Suppressor macrophage (primary cell): ENCODE measurements at regions not wholly inside any gene's neighbourhood (a gene's known extent, or its start where the extent isn't known, plus 50 kb on each side); places are given as distances from the start of the nearest gene placed in this dataset.
A peak's percentile ranks its signal among the peaks of the same experiment; 100 is the strongest.
"Not testable (repeated sequence)": the region's sequence is repeated elsewhere in the genome, so short reads cannot be mapped to it uniquely, and the experiment has no call there.

Experiments
- DNase-seq, 4 experiments: peaks; one replicate each; pipeline ENCODE4 v3.0.0-alpha.2; 2020 to 2022

DNA sequence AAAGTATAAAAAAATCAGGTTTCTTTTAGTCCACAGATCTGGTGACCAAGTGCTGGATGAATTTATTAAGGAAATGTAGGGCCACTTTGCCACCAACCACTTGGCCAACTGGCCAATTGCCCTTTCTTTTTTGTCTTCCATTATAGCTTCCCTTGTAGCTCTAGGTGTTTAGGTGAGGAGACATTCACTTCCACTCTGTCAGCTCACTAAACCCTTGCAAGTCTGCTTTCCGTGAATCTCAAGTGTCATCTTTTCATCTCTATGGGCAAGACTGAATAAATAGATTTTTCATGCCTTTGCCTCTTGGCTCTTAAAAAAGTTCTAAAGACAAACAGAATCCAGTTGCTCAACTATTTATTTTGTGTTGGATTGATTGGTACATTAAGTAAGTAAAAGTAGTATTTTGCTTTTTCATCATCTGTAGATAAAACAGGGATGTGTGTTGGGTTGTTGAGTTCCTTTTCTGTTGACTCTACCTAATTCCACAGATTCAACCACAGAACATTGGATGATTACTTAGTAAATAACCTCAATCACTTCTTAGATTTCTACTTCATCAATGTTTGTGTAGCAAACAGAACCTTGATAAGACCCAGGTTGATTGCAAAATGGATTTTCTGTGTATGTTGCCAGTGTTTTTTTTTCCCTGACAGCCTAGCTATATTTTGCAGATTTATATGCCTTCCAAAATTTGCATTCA, 68.1 kb upstream of the GRXCR1 start:
- no peak for DNase-seq

DNA sequence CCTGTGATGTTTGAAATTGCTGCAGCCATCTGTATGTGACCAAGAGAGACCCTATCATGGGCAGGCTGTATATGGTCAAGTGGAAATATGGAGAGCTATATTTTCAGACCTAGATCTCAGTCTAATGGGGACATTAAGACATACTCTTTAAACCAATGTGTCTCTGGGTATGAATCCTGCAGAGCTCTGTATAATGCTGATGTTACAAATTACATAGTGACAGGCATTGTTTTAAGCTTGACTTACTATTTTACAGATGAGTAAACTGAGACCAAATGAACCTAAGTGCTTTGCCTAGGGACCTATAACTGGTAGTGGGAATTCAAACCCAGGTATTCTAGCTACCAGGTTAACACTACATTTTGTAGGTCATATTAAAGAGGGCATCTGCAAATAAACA, 71.3 kb upstream of the GRXCR1 start:
- DNase-seq, result no peak

DNA sequence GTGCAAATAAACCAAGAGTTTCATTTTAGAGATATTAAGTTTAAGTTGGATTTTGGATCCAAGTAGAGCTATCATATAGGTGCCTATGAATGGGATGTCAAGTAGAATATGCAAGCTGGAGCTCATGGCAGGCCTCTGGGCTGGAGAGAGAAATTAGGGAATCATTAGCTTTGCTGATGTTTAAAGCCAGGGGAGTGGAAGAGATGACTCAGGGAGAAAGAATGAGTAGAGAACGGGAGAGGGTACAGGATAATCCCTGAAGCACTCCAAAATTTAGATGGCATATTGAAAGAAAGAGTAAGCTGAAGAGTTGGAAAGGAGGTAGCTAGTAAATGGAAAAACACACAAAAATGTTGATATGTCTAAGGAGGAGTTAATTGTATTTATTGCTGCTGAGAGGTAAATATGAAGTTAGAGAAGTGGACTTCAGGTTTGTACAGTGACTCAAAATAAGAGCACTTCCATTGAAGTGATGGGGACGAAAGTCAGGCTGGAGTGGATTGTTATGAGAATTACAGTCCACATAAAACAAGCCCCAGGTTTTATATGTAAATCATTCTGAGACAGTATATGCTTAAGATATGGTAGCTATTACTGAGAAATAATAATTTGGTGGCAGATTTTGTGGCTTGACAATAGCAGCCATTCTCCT, 72.5 kb upstream of the GRXCR1 start:
- no peak for DNase-seq

DNA sequence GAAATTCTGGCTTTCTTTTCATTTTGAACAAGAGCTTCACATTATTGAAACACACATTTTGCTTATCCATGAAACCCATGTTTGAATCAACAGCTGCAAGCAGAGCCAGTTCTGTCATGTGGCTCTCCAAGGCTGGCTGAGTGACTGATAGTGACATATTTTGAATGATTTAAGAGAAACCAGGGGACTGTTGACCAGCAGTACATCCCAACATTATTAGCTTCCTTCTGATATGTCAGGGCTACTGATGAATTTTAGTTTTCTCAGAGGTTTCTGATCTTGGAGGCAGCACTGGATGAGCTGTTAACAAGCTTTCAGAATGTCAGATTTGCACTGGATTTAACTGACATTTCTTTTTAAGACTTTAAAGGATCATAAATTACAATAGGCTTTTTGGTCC, 74.6 kb upstream of the GRXCR1 start:
- DNase-seq, result no peak

- peak in 1 of 4 experiments; percentile 1 for DNase-seq
Observed at GRCh38 chr4:42816880-42817400, 75.6 kb upstream of the GRXCR1 start.

- DNase-seq, result no peak
Observed at GRCh38 chr4:42816189-42816879, 76.2 kb upstream of the GRXCR1 start.

- no peak for DNase-seq
Observed at GRCh38 chr4:42809419-42810084, 83.0 kb upstream of the GRXCR1 start.

DNA sequence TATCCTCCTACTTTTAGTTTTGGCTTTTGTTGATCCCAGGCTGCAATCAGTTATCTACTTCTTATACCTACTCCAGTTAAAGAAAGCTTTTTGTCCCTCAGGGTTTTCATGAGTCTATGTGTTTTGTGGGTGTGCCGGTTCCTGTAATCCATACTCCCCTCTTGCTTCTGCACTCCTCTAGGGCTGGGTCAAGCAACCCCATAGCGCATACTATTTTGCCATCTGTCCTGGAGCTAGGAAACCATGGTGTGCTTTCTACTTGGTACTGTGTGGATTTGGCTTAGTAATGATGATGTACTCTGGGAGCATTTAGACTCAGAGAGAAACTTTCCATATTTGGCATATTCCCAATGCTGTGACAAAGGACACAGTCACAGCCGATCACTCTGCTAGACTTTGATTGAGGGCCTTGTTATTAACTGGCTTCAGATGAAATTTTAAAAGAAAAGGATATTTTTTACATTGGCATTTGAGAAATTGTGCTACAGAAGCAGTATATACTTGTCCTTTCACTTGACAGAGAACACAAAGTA, 86.1 kb upstream of the GRXCR1 start:
- DNase-seq, result no peak

DNA sequence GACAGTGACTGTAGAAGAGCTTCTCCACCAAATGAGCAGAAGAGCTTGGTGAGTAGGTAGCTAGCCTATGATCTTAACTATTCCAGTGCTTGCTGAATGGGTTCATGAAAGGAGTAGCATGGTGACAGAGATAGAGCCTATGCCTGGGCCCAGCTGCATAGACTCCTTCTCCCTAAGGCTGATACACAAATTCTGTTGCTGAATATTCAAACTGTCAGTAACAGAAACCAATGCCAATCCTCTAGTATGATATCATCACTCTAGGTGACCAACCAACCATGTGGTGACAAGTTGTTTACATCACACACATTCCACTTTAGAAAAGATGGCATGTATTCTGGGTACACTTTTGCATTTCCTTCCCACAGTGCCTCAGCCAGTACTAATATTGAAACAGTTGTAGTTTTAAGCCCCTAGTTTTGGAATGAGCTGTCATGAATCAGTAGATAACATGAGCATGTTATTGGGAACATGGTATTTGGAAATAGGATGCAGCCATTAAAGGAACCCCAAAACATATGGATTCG, 103.4 kb upstream of the GRXCR1 start:
- DNase-seq, result no peak

- no peak for DNase-seq
Observed at GRCh38 chr4:42787079-42787463, 105.4 kb upstream of the GRXCR1 start.

DNA sequence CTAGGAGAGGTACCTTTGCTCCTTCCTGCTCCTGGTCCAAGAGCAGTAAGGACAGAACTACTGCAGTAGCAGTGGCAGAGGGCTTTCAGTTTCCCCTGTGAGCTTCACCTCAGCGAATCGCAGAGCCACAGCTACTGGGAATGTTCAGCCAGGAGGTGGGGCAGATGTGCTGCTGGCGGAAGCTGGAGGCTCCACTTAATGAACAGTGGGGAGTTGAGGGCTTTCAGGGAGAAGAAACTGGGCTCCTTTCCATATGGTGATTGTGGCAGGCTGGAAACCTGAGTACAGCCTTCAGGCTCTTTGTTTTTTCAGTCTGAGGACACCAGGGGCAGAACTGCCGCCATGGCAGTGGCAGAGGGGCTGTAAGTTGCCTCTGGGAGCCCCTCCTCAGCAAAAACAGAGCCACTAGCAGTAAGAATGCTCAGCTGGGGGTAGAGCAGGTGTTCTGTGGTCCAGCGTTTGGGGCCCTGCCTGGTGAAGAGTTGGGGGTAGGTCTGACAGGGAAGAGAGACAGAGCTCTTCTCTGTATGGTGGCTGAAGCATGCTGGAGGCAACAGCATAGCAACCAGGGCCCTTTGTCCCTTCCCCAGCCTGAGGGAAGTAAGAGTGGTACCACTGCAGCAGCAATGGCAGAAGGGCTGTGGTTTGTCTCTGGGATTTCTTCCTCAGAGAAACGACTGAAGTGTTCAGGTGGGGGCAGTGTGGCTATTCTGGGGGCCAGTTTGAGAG, 106.0 kb upstream of the GRXCR1 start:
- no peak for DNase-seq

DNA sequence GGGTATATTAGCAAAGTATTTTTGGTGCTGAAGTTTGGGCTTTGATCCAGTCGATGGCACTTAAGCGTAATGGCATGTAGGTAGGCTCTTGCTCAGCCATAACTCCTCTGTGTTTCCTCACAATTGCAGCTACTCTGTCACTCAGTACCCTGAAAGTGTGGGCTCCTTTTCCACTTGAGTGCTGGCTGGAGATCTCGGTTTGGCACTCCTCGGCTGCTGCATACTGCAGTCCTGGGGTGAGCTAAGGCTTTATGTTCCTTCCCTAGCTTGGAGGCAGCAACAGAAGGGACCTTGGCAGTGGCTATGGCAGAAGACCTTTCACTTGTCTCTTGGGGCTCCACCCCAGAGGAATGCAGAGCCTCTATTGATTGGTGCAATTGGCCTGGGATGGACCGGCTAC, 106.7 kb upstream of the GRXCR1 start:
- DNase-seq, result no peak

- DNase-seq, result peak in 2 of 4 experiments; percentile 1 to 21
Observed at GRCh38 chr4:42781315-42781714, 111.2 kb upstream of the GRXCR1 start.

DNA sequence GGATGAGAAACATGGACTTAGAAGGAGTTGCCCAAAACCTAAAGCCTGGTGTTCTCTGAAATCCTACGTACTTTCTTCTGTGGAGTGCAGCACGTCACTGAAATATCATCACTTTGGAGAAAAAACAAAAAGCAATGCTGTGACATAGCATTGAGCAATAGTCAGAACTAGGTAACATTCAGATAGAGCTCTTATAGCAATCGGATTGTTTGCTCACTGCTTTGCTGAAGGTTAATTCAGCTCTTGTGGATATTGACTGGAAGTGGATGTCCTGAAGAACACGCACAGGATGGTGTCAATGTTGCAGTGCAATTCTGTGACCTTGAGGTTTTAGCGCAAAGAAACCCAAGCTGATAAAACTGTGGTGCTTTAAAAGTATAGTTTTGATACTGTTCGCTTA, 114.2 kb upstream of the GRXCR1 start:
- no peak for DNase-seq

DNA sequence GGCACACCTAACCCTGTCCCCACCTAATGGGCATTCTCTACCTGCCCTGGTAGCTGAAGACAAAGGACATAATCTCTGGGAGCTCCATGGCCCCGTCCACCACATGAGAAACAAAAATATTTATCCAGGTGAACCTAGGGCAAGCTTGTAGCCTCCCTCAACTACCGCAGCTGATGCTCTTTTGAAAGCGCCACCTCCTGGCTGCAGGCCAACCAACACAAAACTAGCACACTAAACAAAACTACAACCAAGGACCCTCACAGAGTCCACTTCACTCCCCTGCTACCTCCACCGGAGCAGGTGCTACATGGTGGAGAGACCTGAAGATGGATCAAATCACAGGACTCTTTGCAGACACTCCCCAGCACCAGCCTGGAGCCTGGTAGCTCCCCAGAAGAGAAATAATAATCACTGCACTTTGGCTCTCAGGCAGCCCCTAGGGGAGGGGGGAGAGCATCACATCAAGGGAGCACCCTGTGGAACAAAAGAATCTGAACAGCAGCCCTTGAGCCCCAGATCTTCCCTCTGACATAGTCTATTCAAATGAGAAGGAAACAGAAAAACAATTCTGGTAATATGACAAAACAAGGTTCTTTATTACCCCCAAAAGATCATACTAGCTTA, 111.3 kb upstream of the ATP8A1 start:
- no peak for DNase-seq

DNA sequence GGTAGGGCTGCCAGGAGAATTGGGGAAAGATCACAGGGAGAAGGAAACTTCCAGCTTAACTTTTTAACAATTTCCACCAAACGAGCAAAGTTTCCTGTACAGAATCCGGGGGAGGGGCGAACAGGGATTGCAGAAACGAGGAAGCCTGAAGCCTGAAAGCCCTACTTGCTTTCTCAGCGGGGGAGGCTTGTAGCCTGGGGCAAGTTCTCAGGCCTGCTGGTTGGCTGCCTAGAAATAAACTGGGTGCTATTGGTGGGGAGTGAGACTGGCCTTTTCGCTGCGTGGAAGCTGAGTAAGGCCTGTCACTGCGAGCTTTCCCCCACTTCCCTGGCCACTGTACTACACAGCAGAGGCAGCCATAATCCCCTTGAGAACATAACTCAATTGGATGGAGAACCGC, 110.8 kb upstream of the ATP8A1 start:
- DNase-seq, result no peak

- no peak for DNase-seq
Observed at GRCh38 chr4:42761804-42762203, 104.9 kb upstream of the ATP8A1 start.

DNA sequence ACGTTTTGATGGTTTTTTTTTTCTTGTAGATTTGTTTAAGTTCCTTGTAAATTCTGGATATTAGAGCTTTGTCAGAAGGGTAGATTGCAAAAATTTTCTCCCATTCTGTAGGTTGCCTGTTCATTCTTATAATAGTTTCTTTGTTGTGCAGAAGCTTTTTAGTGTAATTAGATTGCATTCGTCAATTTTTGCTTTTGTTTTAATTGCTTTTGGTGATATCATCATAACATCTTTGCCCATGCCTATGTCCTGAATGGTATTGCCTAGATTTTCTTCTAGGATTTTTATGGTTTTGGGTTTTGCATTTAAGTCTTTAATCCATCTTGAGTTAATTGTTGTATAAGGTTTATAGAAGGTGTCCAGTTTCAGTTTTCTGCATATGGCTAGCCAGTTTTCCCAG, 98.1 kb upstream of the ATP8A1 start:
- not testable (repeated sequence) for DNase-seq

DNA sequence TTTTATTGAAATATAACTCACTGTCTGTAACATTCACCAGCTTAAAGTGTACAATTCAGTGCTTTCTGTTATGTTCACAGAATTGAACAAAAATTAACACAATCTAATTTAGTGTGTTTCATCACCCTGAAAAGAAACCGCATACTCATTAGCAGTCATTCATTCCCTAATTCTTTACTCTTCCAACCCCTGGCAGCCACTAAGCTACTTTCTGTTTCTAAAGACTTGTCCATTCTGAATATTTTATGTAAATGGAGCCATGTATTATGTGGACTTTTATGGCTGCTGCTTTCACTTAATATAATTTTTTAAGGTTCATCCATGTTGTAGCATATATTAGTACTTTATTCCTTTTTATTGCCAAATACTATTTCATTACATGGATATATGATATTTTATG, 94.7 kb upstream of the ATP8A1 start:
- DNase-seq, result no peak

GRCh38 chr4:42750856-42751255, 94.0 kb upstream of the ATP8A1 start:
- no peak for DNase-seq

DNA sequence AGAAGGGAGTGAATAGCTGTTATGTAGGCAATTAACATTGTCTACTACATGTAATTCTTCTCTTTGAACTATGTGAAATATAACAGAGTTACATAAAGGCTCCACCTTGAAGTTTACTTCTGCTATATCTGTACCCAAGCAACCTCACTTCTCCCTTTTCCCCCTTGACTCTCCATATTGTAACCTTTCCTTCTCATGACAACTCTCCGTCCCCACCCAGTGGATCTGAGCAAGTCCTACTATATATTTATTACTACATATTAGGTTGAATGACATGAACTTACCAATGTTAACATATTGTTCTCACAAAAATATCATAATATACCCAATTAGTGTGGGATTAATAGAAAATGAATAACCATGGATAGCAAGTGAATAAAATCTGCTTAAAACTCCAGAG, 93.2 kb upstream of the ATP8A1 start:
- DNase-seq, result peak; percentile 12 to 44 (median 28)
